ENCODE measurements at regions not wholly inside any gene's neighbourhood (a gene's known extent, or its start where the extent isn't known, plus 50 kb on each side); places are given as distances from the start of the nearest gene placed in this dataset.
"Not testable (repeated sequence)": the region's sequence is repeated elsewhere in the genome, so short reads cannot be mapped to it uniquely, and the experiment has no call there.

DNA sequence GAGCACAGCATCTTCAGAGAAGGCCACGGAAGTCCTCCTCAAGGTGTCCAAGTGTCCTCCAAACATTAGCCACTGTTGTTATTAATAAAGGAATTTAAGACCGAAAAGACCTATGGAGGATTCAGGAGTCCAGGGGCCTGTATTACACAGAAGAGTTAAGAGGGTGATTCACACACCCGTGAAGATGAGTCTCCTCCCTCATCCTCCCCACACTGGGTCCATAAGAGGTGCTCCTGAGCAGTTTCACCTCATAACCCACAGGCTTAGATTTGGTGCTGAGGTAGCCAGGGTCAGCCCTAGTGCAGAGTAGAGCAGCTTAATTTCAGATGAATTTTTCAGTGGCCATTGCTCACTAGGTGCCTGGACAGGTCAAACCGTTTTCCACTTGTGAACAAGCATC, 65.3 kb downstream of the PRR18 start:
- Histone ChIP-seq H3K9me2 (replicated peaks; ENCODE audit: insufficient read depth, low read length) (no peaks in the 10 kb centered on the region), H3K79me2 (ENCODE audit: low read length) (no peaks in the 10 kb centered on the region), H4K20me1 (ENCODE audit: insufficient read depth, low read depth, low read length) (no peaks in the 10 kb centered on the region), H3K36me3 (ENCODE audit: insufficient read depth, low read length) (no peaks in the 10 kb centered on the region), H3K9me3 (ENCODE audit: low read length) (no peaks in the 10 kb centered on the region), H2AFZ (ENCODE audit: low read length) (peak overlapping the region; percentile 78; the same call in 1 of the 2 replicates), H3K27ac (ENCODE audit: low read length) (no peak overlapping the region), H3K4me1 (ENCODE audit: low read length) (peaks cover 17% of the 10 kb centered on the region), H3K9ac (ENCODE audit: low read length) (peak overlapping the region; percentile 28; the same call in 1 of the 2 replicates), H3K4me3 (ENCODE audit: low read length) (no peak overlapping the region), H3K27me3 (ENCODE audit: low read length) (no peaks in the 10 kb centered on the region), H3K4me2 (ENCODE audit: low read depth, low read length, poor library complexity, severe bottlenecking) (peak overlapping the region; percentile 22)
- no peak for DNase-seq

GRCh38 chr6:166241974-166242373, 66.2 kb downstream of the PRR18 start:
- Histone ChIP-seq H3K9ac (ENCODE audit: low read length) (no peak overlapping the region), H3K36me3 (ENCODE audit: insufficient read depth, low read length) (no peaks in the 10 kb centered on the region), H3K9me2 (replicated peaks; ENCODE audit: insufficient read depth, low read length) (no peaks in the 10 kb centered on the region), H3K9me3 (ENCODE audit: low read length) (no peaks in the 10 kb centered on the region), H2AFZ (ENCODE audit: low read length) (no peak overlapping the region), H3K27me3 (ENCODE audit: low read length) (no peaks in the 10 kb centered on the region), H3K4me1 (ENCODE audit: low read length) (peaks cover 21% of the 10 kb centered on the region), H3K27ac (ENCODE audit: low read length) (no peak overlapping the region), H3K4me3 (ENCODE audit: low read length) (no peak overlapping the region), H4K20me1 (ENCODE audit: insufficient read depth, low read depth, low read length) (no peaks in the 10 kb centered on the region), H3K4me2 (ENCODE audit: low read depth, low read length, poor library complexity, severe bottlenecking) (no peak overlapping the region), H3K79me2 (ENCODE audit: low read length) (no peaks in the 10 kb centered on the region)
- DNase-seq, result no peak

DNA sequence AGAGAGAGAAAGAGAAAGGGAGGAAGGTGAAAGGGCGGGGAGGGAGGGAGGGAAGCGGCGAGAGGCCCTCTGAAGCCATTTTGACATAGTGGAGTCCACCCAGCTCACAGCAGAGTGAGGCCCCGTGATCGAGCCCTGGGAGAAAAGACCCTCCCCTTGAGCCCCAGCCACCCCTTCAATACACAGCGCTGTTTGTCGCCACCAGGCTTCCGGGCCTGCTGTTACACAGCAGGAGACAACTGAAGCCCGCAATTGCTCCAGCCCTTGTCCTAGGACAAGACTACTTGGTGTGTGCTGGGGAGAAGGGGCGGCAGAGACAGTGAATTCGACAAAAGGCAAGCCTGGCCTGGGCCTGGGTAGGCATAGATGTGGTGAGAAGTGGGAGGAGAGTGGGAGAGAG, 67.3 kb downstream of the PRR18 start:
- Histone ChIP-seq H4K20me1 (ENCODE audit: insufficient read depth, low read depth, low read length) (no peaks in the 10 kb centered on the region), H3K4me3 (ENCODE audit: low read length) (no peak overlapping the region), H3K79me2 (ENCODE audit: low read length) (no peaks in the 10 kb centered on the region), H2AFZ (ENCODE audit: low read length) (no peak overlapping the region), H3K4me2 (ENCODE audit: low read depth, low read length, poor library complexity, severe bottlenecking) (no peak overlapping the region), H3K27ac (ENCODE audit: low read length) (no peak overlapping the region), H3K27me3 (ENCODE audit: low read length) (no peaks in the 10 kb centered on the region), H3K9ac (ENCODE audit: low read length) (no peak overlapping the region), H3K9me2 (replicated peaks; ENCODE audit: insufficient read depth, low read length) (no peaks in the 10 kb centered on the region), H3K4me1 (ENCODE audit: low read length) (peaks cover 21% of the 10 kb centered on the region), H3K9me3 (ENCODE audit: low read length) (no peaks in the 10 kb centered on the region), H3K36me3 (ENCODE audit: insufficient read depth, low read length) (no peaks in the 10 kb centered on the region)
- DNase-seq, result no peak

DNA sequence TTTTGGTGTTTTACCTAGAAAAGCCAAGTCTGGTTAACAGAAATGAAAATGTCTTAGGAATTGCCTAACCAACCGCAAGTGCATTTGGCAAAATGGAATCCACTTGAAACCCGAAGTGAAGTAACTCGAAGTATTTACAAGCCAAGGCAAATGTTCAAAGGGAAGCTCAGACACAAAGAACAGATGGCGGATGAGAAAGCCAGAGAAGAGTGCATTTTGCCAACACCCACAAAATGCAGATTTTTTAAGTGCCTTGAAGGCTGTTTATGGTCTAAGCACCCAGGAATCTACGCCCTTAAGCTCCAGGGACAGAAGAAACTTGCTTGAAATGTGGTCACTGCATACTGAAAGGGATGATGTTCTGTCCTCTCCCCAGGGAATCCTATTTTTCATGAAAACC, 70.0 kb upstream of the TBXT start:
- Histone ChIP-seq H3K4me2 (ENCODE audit: low read depth, low read length, poor library complexity, severe bottlenecking) (no peak overlapping the region), H3K36me3 (ENCODE audit: insufficient read depth, low read length) (no peaks in the 10 kb centered on the region), H4K20me1 (ENCODE audit: insufficient read depth, low read depth, low read length) (no peaks in the 10 kb centered on the region), H3K4me3 (ENCODE audit: low read length) (no peak overlapping the region), H3K9ac (ENCODE audit: low read length) (no peak overlapping the region), H3K9me2 (replicated peaks; ENCODE audit: insufficient read depth, low read length) (no peaks in the 10 kb centered on the region), H3K79me2 (ENCODE audit: low read length) (no peaks in the 10 kb centered on the region), H3K4me1 (ENCODE audit: low read length) (peaks cover 14% of the 10 kb centered on the region), H3K9me3 (ENCODE audit: low read length) (no peaks in the 10 kb centered on the region), H3K27me3 (ENCODE audit: low read length) (no peaks in the 10 kb centered on the region), H2AFZ (ENCODE audit: low read length) (no peak overlapping the region), H3K27ac (ENCODE audit: low read length) (no peak overlapping the region)
- DNase-seq, result no peak

DNA sequence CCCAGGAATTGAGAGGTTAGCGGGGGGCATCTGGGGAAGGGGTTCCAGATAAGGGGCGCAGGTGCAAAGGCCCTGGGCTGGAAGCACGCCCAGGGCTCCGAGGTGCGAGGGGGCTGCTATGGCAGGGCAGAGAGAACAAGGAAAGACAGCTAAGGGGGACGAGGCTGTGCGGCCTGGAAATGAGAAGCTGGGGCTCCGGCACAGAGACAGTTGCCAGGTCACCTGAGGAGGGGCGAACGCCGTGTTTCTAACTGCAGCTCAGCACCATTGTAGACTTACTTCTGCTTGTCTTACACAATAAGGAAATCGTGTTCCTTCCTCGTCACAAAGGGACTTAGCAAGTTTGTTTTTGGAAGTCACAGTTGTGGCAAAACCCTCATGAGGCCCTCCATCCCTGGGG, 68.9 kb upstream of the TBXT start:
- Histone ChIP-seq H3K4me3 (ENCODE audit: low read length) (no peak overlapping the region), H3K27me3 (ENCODE audit: low read length) (no peaks in the 10 kb centered on the region), H3K4me1 (ENCODE audit: low read length) (peaks cover 12% of the 10 kb centered on the region), H3K4me2 (ENCODE audit: low read depth, low read length, poor library complexity, severe bottlenecking) (no peak overlapping the region), H3K9ac (ENCODE audit: low read length) (no peak overlapping the region), H3K79me2 (ENCODE audit: low read length) (no peaks in the 10 kb centered on the region), H4K20me1 (ENCODE audit: insufficient read depth, low read depth, low read length) (no peaks in the 10 kb centered on the region), H3K9me2 (replicated peaks; ENCODE audit: insufficient read depth, low read length) (no peaks in the 10 kb centered on the region), H3K36me3 (ENCODE audit: insufficient read depth, low read length) (no peaks in the 10 kb centered on the region), H2AFZ (ENCODE audit: low read length) (no peak overlapping the region), H3K27ac (ENCODE audit: low read length) (no peak overlapping the region), H3K9me3 (ENCODE audit: low read length) (no peaks in the 10 kb centered on the region)
- DNase-seq, result no peak

- Histone ChIP-seq H3K27ac (ENCODE audit: low read length) (no peak overlapping the region), H2AFZ (ENCODE audit: low read length) (no peak overlapping the region), H4K20me1 (ENCODE audit: insufficient read depth, low read depth, low read length) (no peaks in the 10 kb centered on the region), H3K9me2 (replicated peaks; ENCODE audit: insufficient read depth, low read length) (no peaks in the 10 kb centered on the region), H3K9me3 (ENCODE audit: low read length) (no peaks in the 10 kb centered on the region), H3K79me2 (ENCODE audit: low read length) (no peaks in the 10 kb centered on the region), H3K4me1 (ENCODE audit: low read length) (peaks cover 12% of the 10 kb centered on the region), H3K4me3 (ENCODE audit: low read length) (no peak overlapping the region), H3K27me3 (ENCODE audit: low read length) (no peaks in the 10 kb centered on the region), H3K9ac (ENCODE audit: low read length) (no peak overlapping the region), H3K36me3 (ENCODE audit: insufficient read depth, low read length) (no peaks in the 10 kb centered on the region), H3K4me2 (ENCODE audit: low read depth, low read length, poor library complexity, severe bottlenecking) (no peak overlapping the region)
- DNase-seq, result no peak
Observed at GRCh38 chr6:166235666-166236292, 68.1 kb upstream of the TBXT start.

DNA sequence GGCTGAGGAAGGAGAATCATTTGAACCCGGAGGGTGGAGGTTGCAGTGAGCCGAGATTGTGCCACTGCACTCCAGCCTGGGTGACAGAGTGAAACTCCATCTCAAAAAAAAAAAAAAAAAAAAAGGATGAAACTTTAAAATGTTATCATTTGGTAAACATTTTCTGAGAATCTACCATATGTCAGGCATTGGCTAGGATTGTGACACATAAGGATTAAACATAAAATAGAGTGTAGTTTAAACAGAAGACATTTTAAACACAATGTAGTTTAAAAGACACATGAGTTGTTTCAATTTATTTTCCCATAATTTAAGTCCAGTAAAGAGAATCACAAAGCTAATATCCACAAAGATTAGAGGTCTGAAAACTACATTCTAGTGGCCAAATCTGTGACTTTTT, 63.5 kb upstream of the TBXT start:
- not testable (repeated sequence) for H3K36me3 ChIP-seq (ENCODE audit: insufficient read depth, low read length); H2AFZ ChIP-seq (ENCODE audit: low read length); H3K4me2 ChIP-seq (ENCODE audit: low read depth, low read length, poor library complexity, severe bottlenecking); H3K9me3 ChIP-seq (ENCODE audit: low read length); H3K9ac ChIP-seq (ENCODE audit: low read length); H3K27ac ChIP-seq (ENCODE audit: low read length); H4K20me1 ChIP-seq (ENCODE audit: insufficient read depth, low read depth, low read length); H3K4me3 ChIP-seq (ENCODE audit: low read length); H3K9me2 ChIP-seq (replicated peaks; ENCODE audit: insufficient read depth, low read length); H3K79me2 ChIP-seq (ENCODE audit: low read length); DNase-seq; H3K27me3 ChIP-seq (ENCODE audit: low read length)
- H3K4me1 ChIP-seq (ENCODE audit: low read length), result peaks cover 18% of the 10 kb centered on the region

GRCh38 chr6:166228839-166229528, 61.3 kb upstream of the TBXT start:
- peaks cover 14% of the 10 kb centered on the region for H3K4me1 ChIP-seq (ENCODE audit: low read length)
- H3K4me2 ChIP-seq (ENCODE audit: low read depth, low read length, poor library complexity, severe bottlenecking), result peak overlapping the region; percentile 55
- peak overlapping the region; percentile 41 for H3K9ac ChIP-seq (ENCODE audit: low read length)
- peak overlapping the region; percentile 47; the same call in 1 of the 2 replicates for H2AFZ ChIP-seq (ENCODE audit: low read length)
- H3K79me2 ChIP-seq (ENCODE audit: low read length), result no peaks in the 10 kb centered on the region
- no peak for DNase-seq
- no peaks in the 10 kb centered on the region for H3K9me2 ChIP-seq (replicated peaks; ENCODE audit: insufficient read depth, low read length)
- H4K20me1 ChIP-seq (ENCODE audit: insufficient read depth, low read depth, low read length), result no peaks in the 10 kb centered on the region
- H3K4me3 ChIP-seq (ENCODE audit: low read length), result peak overlapping the region; percentile 45; the same call in 1 of the 2 replicates
- H3K36me3 ChIP-seq (ENCODE audit: insufficient read depth, low read length), result no peaks in the 10 kb centered on the region
- no peak overlapping the region for H3K27ac ChIP-seq (ENCODE audit: low read length)
- no peaks in the 10 kb centered on the region for H3K27me3 ChIP-seq (ENCODE audit: low read length)
- H3K9me3 ChIP-seq (ENCODE audit: low read length), result no peaks in the 10 kb centered on the region

All from Karpas-422 (cell line).